SK-N-SH (cell line): ENCODE measurements at regions not wholly inside any gene's neighbourhood (a gene's known extent, or its start where the extent isn't known, plus 50 kb on each side); places are given as distances from the start of the nearest gene placed in this dataset.

Experiments used
- CTCF ChIA-PET: fragments of 300-600, 350-600 bp; formaldehyde crosslinking; extraction: SDS; loops from one replicate; lab custom pipeline; 2021; lab: Yijun Ruan, JAX
- POLR2A ChIA-PET: fragments of 350-600 bp; sonication (Branson Sonifier 250); formaldehyde crosslinking; extraction: SDS; loops from one replicate; lab custom pipeline; 2020; ENCODE audit warnings: antibody characterized with exemption, inconsistent platforms; lab: Yijun Ruan, JAX
- DNase-seq: peaks from one replicate; pipeline ENCODE4 v3.0.0; 2012
- H2AFZ ChIP-seq: fragments of 200-600 bp; sonication (generic); 2 replicates; pipeline ENCODE4 v1.8.1; 2016; ENCODE audit warnings: antibody characterized with exemption, mild to moderate bottlenecking, low read depth
- H3F3A ChIP-seq: fragments of 200-600 bp; sonication (generic); replicated peaks from 2 replicates; pipeline ENCODE3; 2016; ENCODE audit warnings: antibody characterized with exemption, mild to moderate bottlenecking; ENCODE audit not compliant: insufficient read depth
- H3K27ac ChIP-seq, 2 experiments: fragments of 200-500 bp in 1 of 2; fragments of 200-600 bp in 1 of 2; sonication (Bioruptor generic) in 1 of 2; sonication (generic), shearing (Covaris generic) in 1 of 2; 2 replicates each; pipeline versions ENCODE4 v1.5.1 to v1.6.1; 2014 to 2016; ENCODE audit warnings: low read depth in 2 of 2, inconsistent platforms in 1 of 2, low read length in 1 of 2, mild to moderate bottlenecking in 1 of 2, mixed read lengths in 1 of 2
- H3K27me3 ChIP-seq: fragments of 200-600 bp; sonication (generic), shearing (Covaris generic); 2 replicates; pipeline ENCODE4 v1.6.1; 2016; ENCODE audit warnings: mixed run types; ENCODE audit not compliant: insufficient read depth
- H3K36me3 ChIP-seq, 2 experiments: fragments of 200-500 bp in 1 of 2; fragments of 200-600 bp in 1 of 2; sonication (Bioruptor generic) in 1 of 2; sonication (generic) in 1 of 2; replicated peaks in 1 of 2; 2 replicates each; pipeline versions ENCODE3 to v1.5.1; 2014 to 2016; ENCODE audit warnings: low read length in 1 of 2, mild to moderate bottlenecking in 1 of 2; ENCODE audit not compliant: insufficient read depth in 2 of 2, control insufficient read depth in 1 of 2
- H3K4me1 ChIP-seq, 2 experiments: fragments of 200-500 bp in 1 of 2; fragments of 200-600 bp in 1 of 2; sonication (Bioruptor generic) in 1 of 2; sonication (generic), shearing (Covaris generic) in 1 of 2; 2 replicates each; pipeline versions ENCODE4 v1.5.1 to v1.6.1; 2014 to 2016; ENCODE audit warnings: low read depth in 1 of 2, low read length in 1 of 2, mixed run types in 1 of 2; ENCODE audit not compliant: insufficient read depth in 2 of 2, control insufficient read depth in 1 of 2
- H3K4me2 ChIP-seq: fragments of 200-600 bp; sonication (generic), shearing (Covaris generic); 2 replicates; pipeline ENCODE4 v1.6.1; 2017; ENCODE audit warnings: mixed run types
- H3K4me3 ChIP-seq, 2 experiments: fragments of 200-500 bp in 1 of 2; fragments of 200-600 bp in 1 of 2; sonication (Bioruptor generic) in 1 of 2; sonication (generic), shearing (Covaris generic) in 1 of 2; 2 replicates each; pipeline versions ENCODE4 v1.5.1 to v1.8.1; 2014 to 2016; ENCODE audit warnings: low read depth in 2 of 2, inconsistent platforms in 1 of 2, low read length in 1 of 2, mild to moderate bottlenecking in 1 of 2, mixed read lengths in 1 of 2, moderate library complexity in 1 of 2
- H3K79me2 ChIP-seq: fragments of 200-600 bp; sonication (generic); 2 replicates; pipeline ENCODE4 v1.8.1; 2017; ENCODE audit warnings: mild to moderate bottlenecking; ENCODE audit not compliant: insufficient read depth
- H3K9ac ChIP-seq: fragments of 200-600 bp; sonication (generic); 2 replicates; pipeline ENCODE4 v1.6.1; 2017; ENCODE audit warnings: mixed run types
- H3K9me2 ChIP-seq: fragments of 200-600 bp; sonication (generic); 2 replicates; pipeline ENCODE4 v1.6.1; 2017; ENCODE audit warnings: mixed run types
- H3K9me3 ChIP-seq: fragments of 200-600 bp; sonication (generic); 2 replicates; pipeline ENCODE4 v1.6.1; 2017; ENCODE audit warnings: mixed run types, mild to moderate bottlenecking, moderate library complexity
- H4K20me1 ChIP-seq: fragments of 200-600 bp; sonication (generic); 2 replicates; pipeline ENCODE4 v1.6.1; 2017; ENCODE audit warnings: mild to moderate bottlenecking, mixed run types; ENCODE audit not compliant: insufficient read depth
- ELF1 ChIP-seq: IDR thresholded peaks from 2 replicates; pipeline ENCODE4 v1.4.0; 2012
- EP300 ChIP-seq, 2 experiments: IDR thresholded peaks; 2 replicates each; pipeline versions ENCODE4 v1.4.0 to v1.6.1; 2012; ENCODE audit warnings: borderline replicate concordance in 1 of 2, low read depth in 1 of 2, low read length in 1 of 2
- FOSL2 ChIP-seq: IDR thresholded peaks from 2 replicates; pipeline ENCODE4 v1.4.0; 2012; ENCODE audit warnings: low read depth, mild to moderate bottlenecking, moderate library complexity, borderline replicate concordance
- FOXJ3 ChIP-seq: sonication (generic); formaldehyde crosslinking; IDR thresholded peaks from 2 replicates; pipeline ENCODE4 v1.5.1; 2020; ENCODE audit warnings: mild to moderate bottlenecking, missing genetic modification reagents
- GATA2 ChIP-seq: sonication (generic); formaldehyde crosslinking; IDR thresholded peaks from 2 replicates; pipeline ENCODE4 v1.5.0; 2020; ENCODE audit warnings: mild to moderate bottlenecking, missing genetic modification reagents
- IRF3 ChIP-seq: fragments of 150-350 bp; IDR thresholded peaks from 2 replicates; pipeline ENCODE4 v1.6.1; 2016; ENCODE audit warnings: mild to moderate bottlenecking, low read depth, low read length
- JUND ChIP-seq: IDR thresholded peaks from 2 replicates; pipeline ENCODE4 v1.4.0; 2012
- MAX ChIP-seq: IDR thresholded peaks from 2 replicates; pipeline ENCODE4 v1.4.0; 2012; ENCODE audit warnings: low read depth
- MXI1 ChIP-seq: IDR thresholded peaks from 2 replicates; pipeline ENCODE4 v1.6.1; 2012; ENCODE audit warnings: mild to moderate bottlenecking, low read depth, low read length, improper control_type of control experiment
- NRF1 ChIP-seq: IDR thresholded peaks from 2 replicates; pipeline ENCODE4 v1.6.1; 2012; ENCODE audit warnings: low read depth, mild to moderate bottlenecking, low read length
- PBX3 ChIP-seq: IDR thresholded peaks from 2 replicates; pipeline ENCODE4; 2012
- RCOR1 ChIP-seq: fragments of 150-350 bp; IDR thresholded peaks from 2 replicates; pipeline ENCODE4 v1.6.1; 2017; ENCODE audit warnings: antibody characterized with exemption, low read length
- RXRA ChIP-seq: IDR thresholded peaks from 2 replicates; pipeline ENCODE4 v1.4.0; 2012; ENCODE audit warnings: low read depth, mild to moderate bottlenecking, borderline replicate concordance
- SIN3A ChIP-seq: IDR thresholded peaks from 2 replicates; pipeline ENCODE4 v1.6.1; 2012; ENCODE audit warnings: low read depth, mild to moderate bottlenecking, low read length, moderate library complexity, borderline replicate concordance
- TCF12 ChIP-seq: IDR thresholded peaks from 2 replicates; pipeline ENCODE4 v1.4.0; 2012
- USF1 ChIP-seq: IDR thresholded peaks from 2 replicates; pipeline ENCODE4 v1.4.0; 2012; ENCODE audit warnings: low read depth, borderline replicate concordance
- YY1 ChIP-seq: IDR thresholded peaks from 2 replicates; pipeline ENCODE4 v1.4.0; 2012; ENCODE audit warnings: low read depth, mild to moderate bottlenecking
- ZBTB33 ChIP-seq: IDR thresholded peaks from 2 replicates; pipeline ENCODE4 v1.4.0; 2012; ENCODE audit warnings: low read depth, borderline replicate concordance
- WGBS: methylation state at CpG from one replicate; pipeline ENCODE4 v1.1.6; 2017; ENCODE audit warnings: low lambda C conversion rate; 5-methylcytosine and 5-hydroxymethylcytosine counted together

GRCh38 chr20:57108218-57108617 is 158.2 kb downstream of the BMP7 start:
- no peaks in the 10 kb centered on the region for H3K9me2 ChIP-seq
- H3K36me3 ChIP-seq, result no peaks in the 10 kb centered on the region
- POLR2A ChIA-PET, result no interaction called here
- H3K27me3 ChIP-seq, result no peaks in the 10 kb centered on the region
- H3F3A ChIP-seq, result no peaks in the 10 kb centered on the region
- no peak for DNase-seq
- no peak overlapping the region for H3K4me2 ChIP-seq
- H3K4me1 ChIP-seq, result peaks cover 0 to 14% of the 10 kb centered on the region in 2 experiments; a peak in 1 of 4 replicates
- CTCF ChIA-PET, result interaction anchor here (0.6 to 1.6 kb wide), 5 partner anchors 8 to 239 kb away, joined by 3 to 8 read pairs (median 4); no protein-coding TSS in a partner anchor
- H3K4me3 ChIP-seq, result no peak overlapping the region
- H3K79me2 ChIP-seq, result no peaks in the 10 kb centered on the region
- TF ChIP-seq YY1 (no peak), RCOR1 (no peak), JUND (no peak), MXI1 (no peak), USF1 (no peak), TCF12 (no peak), MAX (no peak), IRF3 (no peak), EP300 (IDR thresholded peaks at IDR 0.05; ENCODE audit: borderline replicate concordance in 1 of 2, low read depth in 1 of 2, low read length in 1 of 2) (no peak), NRF1 (no peak), ELF1 (no peak), FOSL2 (no peak), PBX3 (no peak), ZBTB33 (no peak), RXRA (no peak), GATA2 (CRISPR knock-in tag) (no peak), FOXJ3 (CRISPR knock-in tag) (no peak), SIN3A (no peak)
- H3K27ac ChIP-seq, result no peak overlapping the region
- 25% methylated on average over 2 of the region's 4 CpGs for WGBS
- H3K9me3 ChIP-seq, result no peaks in the 10 kb centered on the region
- no peak overlapping the region for H3K9ac ChIP-seq
- no peaks in the 10 kb centered on the region for H4K20me1 ChIP-seq
- H2AFZ ChIP-seq, result no peak overlapping the region
